GM19099 (cell line): ENCODE measurements at regions not wholly inside any gene's neighbourhood (a gene's known extent, or its start where the extent isn't known, plus 50 kb on each side); places are given as distances from the start of the nearest gene placed in this dataset.

Experiments
- POLR2A ChIP-seq: IDR thresholded peaks from 3 replicates; pipeline ENCODE4 v1.6.1; 2011; ENCODE audit warnings: low read depth; ENCODE audit not compliant: insufficient read length; ENCODE audit errors: extremely low read depth

DNA sequence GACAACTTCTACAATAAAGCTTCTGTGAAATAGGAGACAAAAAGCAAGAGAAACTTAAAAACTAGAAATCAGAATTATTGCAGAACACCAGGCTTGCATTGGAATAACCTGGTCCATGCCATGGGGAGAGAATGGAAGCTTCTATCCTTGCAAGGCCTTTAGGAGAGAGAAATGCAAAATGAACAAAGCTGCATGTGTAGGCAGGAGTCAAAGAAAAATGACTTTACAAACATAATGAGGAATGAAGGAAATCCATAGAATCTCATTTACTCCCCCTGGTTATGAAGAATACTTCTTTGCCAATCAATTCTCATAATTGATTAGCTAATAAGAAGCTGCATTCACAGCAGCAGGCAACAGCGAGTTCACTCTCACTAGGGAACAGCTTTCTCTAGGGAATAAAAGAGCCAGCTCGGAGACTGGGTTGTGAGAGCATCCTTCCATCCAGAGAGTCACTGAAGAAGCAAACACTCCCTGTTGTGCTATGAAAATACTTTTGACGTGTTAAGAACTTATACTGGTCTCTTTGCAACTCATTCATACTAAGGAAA, 235.9 kb upstream of the LRATD1 start:
- TF ChIP-seq POLR2A = no peak

DNA sequence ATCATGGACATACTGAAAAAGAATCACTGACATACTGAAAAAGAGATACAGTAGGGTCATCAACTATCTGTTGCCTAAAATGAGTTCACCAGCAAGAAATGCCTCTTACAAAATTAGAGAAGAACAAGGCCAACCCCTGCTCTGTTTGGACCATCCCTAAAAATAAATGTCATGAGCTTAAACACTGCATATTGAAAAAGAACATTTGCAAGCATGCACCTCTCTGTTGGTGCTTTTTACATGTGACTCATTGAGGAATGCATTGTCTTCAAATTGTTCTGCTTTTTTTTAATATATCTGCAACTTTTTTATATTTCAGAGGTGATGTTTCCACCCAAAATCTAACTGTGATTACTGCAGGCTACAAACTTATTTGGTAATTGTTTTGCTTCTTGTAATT, 233.9 kb upstream of the LRATD1 start:
- no peak for TF ChIP-seq POLR2A

DNA sequence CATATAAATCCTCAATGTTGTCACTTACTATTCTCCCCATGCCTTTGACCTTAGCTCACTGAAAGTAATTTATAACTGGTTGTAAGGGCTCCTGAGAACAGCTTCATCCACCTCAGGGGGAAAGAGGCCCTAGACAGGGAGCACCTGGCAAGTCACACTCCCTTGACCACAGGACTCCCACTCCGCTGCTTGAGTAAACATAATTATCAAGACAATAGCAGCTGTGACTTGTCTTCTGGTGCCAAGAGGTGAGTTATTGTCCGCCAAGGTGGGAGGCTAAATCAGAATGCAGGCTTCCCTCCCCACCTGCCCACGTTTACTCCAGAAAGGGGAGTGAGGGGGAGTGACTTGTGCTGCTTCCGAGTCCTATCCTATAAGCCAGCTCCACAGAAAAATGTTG, 230.6 kb upstream of the LRATD1 start:
- no peak for TF ChIP-seq POLR2A

DNA sequence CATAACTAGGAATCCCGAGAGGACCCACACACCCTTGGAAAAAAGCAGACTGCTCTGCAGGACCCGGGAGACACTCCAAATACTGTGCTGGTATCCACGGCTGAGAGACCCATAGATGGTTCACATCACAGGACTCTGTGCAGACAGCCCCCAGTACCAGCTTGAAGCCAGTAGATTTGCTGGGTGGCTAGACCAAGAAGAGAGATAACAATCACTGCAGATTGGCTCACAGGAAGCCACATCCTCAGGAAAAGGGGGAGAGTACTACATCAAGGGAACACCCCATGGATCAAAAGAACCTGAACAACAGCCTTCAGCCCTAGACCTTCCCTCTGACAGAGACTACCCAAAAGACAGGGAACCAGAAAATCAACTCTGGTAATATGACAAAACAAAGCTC, 223.8 kb upstream of the LRATD1 start:
- no peak for TF ChIP-seq POLR2A

DNA sequence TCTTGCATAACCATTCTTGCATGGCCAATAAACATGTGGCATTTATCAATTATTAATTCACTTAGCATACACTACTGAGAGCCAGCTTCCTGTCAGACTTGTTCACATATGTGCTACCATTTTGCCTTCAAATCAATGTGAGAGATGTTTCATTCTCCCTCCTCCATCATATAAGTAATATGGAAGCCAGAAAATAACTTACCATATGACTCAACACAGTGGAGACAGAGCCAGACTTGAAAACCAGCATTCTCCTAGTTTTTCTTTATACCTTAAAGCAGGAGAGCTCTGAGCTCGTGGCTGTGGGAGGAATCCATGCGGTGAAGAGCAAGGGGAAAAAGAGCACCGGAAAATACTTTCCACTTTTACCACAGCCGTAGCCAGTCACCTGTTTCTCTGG, 215.0 kb upstream of the LRATD1 start:
- no peak for TF ChIP-seq POLR2A

DNA sequence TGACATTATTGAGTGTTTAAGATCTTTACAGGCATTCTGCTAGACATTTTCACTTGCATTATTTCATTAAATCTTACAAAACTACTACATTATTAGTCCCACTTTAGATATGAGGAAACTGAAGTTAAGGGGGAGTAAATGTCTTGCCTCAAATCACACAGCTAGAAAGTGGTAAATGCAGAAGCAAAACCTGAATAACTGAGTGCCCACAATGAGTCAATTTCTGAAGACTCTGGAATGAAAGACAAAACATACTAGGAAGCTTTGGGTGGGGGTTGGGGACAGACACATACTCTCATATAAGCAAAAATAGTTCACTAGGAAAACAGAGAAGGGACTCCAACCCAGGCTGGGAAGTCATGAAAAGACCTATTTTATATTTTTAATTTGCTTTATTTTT, 214.4 kb upstream of the LRATD1 start:
- TF ChIP-seq POLR2A = no peak

DNA sequence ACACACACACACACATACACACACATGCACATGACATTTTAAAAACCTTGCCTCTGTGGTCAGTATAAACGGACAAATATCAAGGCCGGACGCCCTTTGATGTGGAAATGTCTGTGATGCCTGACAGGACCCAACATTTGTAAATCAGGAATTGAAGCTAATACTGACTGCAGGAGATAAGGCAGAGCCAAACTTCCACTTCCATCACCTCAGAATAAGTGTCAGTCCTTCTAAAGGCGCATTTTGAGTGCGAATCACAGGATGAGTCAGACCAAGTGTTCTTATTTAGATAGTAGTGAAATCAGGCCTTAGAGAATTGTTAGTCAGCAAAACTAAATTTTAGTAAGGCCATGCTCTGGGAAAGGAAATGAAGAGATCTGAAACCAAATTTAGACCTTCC, 211.7 kb upstream of the LRATD1 start:
- TF ChIP-seq POLR2A = no peak

DNA sequence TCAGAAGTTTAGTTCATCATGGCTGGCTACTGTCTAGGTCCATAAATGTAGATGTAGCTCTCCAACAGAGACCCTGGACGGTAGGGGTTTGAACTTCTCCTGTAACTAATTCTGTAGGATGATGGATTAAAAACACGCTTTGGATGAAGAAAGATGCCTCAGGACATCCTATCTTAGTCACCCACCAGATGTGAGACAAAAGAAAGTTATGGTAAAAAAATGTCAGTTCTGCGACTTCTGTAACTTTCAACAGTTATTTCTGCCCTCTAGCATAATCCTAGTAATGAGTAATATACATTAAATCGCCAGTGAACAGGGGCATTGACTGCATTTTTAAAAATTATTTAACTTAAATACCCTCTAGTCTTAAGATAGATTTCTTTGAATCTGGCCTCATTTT, 210.1 kb upstream of the LRATD1 start:
- no peak for TF ChIP-seq POLR2A

DNA sequence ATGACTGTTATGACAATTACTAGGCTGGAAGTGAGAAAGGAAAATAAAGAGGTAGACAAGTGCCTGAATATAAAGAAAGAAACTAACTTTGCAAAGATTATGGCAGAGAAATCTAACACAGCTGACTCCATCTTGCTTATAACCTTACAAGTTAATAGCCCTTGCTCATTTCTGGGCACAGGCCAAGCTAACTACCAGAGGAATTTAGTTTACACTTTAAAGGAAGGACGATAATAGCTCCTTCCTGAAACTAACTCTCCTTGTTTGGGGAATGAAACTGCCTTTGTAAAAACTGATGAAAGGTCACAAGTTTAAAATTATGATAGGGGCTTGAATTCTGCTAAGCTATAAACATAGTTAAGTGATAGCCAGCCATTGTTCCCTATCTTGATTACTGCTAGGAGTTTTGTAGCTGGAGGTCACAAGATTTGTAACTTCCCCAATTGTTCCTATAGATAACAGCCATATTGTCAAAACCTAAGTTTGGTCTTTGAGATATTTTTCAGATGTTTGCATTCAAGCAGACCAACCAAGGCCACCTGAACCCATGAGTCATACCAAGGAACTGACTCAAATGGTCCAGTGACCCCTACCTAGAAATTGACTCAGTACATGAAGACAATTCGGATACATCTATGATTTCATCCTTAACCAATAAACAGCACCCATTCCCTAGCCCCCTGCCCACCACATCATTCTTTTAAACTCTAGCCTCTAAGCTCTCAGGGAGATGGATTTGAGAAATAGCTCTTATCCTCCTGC, 209.2 kb upstream of the LRATD1 start:
- TF ChIP-seq POLR2A = no peak

DNA sequence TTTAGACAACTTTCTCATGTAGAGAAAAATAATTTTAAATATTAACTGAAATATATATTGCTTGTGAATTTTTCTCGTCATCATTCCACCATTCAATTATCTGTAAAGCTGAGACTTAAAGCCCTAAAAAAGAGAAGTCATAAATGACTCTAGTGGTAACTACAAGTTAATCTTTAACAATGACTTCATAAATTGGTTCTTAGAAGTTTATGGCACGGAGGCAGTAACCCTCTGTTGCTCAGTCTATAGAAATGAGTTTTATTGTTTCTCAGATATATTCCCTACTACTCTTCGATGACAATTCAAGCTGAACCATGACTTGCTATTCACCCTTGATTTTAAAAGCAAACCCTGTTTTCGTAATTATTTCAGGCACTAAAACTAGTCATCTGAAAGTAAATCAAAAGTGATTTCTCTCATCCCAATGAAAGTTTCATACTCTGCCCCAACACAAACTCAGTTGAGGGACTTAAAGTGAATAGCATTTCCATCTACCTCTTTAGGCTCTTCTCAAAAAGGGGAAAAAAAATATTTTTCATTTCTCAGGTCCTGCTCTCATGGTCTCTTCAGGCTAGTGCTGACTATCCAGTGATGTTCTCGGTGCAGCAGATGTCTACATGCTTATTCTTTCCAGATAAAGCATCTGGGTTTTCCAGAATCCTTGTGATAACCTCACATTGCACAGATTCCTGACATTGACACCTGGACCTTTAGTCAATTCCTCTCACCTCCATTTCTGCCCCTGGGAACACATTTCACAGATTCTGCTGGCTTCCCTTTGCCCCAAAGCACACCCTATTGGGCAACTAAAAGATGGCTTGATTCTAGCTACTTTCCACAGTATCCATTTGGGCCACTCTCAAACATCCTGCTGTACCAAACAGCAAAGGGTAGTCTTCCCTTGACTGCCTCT, 207.8 kb upstream of the LRATD1 start:
- no peak for TF ChIP-seq POLR2A

DNA sequence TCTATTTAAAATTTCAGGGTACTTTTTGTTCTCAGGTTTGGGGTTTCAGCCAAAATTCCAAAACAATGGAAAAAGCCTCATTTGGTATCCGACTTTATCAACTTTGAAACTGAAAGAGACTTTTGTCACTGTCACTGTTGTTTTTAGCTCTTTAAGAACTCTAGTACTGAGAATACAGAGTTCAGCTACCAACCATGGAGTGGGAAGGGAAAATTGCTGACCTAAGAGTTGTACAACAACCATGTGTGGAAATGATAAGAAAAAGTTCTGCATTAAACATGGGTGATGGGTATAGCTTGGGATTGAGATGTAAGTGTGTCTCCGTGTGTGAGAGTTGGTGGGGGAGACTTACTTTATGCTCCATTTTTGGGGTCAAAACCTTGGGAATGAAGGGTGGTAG, 206.6 kb upstream of the LRATD1 start:
- TF ChIP-seq POLR2A = no peak

DNA sequence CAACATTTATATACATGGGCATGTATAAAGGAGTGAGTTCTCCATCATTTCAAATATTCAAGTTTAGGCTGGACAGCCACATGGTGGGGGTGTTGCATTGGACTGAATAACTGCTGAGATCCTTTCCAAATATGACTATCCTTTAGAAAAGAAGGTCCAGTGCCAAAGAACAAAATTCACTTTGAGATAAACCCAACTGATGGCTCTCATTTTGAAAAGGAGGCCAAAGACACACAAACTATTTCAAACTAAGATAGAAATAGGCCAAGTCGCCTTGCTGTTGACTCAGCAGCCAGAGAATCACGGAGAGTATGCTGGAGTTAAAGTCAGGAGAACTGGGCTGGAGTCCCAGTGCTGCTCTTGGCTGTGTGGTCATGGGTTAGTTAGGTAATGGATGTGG, 204.5 kb upstream of the LRATD1 start:
- no peak for TF ChIP-seq POLR2A

DNA sequence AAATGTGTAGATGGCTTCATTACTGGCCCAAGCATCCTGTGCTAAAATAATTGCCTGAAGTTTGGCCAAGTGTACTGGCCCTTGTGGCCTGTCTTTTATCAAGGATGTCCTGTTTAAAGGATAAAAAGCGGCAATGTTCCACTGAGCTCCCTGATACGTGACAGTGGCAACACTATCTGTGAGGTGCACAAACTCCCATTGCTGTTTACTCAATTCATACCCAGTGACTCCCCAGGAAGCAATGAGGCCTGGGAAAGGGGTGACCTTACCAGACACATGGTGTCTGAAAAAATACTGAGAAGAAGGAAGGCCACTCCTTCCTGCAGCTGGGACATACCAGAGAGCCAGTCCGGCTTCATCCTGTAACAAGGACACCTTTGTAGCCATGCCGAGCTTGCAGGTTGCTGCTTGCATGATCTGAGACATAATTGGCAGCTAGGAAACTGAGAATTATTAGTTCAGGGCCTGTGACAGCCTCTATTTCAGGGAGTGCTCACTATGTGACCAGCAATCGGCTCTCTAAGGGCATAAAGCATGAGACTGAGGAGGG, 198.5 kb upstream of the LRATD1 start:
- TF ChIP-seq POLR2A = no peak

DNA sequence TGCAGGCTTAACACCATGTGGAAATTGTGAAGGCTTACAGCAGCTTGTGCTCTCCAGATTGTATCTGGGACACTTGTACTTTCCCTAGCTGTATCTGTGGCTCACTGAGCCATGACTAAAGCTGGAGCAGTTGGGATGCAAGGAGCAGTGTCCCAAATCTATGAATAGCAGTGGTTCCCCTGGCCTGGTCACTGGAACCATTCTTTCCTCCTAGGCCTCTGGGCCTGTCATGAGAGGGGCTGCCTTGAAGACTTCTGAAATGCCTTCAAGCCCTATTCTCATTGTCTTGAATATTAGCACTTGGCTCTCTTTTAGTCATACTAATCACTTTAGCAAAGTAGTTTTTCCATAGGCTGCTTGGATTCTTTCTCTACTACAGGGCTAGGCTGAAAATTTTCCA, 186.8 kb upstream of the LRATD1 start:
- TF ChIP-seq POLR2A = no peak

DNA sequence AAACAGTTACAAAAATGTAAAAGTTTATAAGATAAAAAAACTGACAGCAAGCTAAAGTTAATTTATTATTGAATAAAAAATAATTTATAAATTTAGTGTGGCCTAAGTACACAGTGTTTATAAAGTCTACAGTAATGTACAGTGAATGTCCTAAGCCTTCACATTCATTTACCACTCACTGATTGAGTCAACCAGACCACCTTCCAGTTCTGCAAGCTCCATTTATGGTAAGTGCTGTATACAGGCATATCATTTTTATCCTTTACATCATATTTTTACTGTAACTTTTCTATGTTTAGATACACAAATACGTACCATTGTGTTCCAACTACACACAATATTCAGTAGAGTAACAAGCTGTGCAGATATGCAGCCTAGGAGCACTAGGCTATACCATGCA, 184.2 kb upstream of the LRATD1 start:
- no peak for TF ChIP-seq POLR2A
